ENCODE measurements at regions not wholly inside any gene's neighbourhood (a gene's known extent, or its start where the extent isn't known, plus 50 kb on each side); places are given as distances from the start of the nearest gene placed in this dataset.

DNA sequence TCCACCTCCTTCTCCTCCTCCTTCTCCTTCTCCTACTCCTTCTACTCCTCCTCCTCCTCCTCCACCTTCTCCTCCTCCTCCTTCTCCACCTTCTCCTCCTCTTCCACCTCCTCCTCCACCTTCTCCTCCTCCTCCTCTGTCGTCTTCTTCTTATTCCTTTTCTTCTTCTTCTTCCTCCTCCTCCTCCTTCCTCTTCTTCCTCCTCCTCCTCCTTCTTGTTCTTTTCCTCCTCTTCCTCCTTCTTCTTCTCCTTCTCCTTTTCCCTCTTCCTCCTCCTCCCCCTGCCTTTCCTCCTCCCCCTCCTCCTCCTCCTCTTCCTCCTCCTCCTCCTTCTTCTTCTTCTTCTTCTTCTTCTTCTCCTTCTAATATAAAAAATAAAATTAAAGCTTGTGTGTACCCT is 971.2 kb upstream of the PIK3C3 start:
- no peaks in the 10 kb centered on the region for H3K36me3 ChIP-seq (ENCODE audit: control insufficient read depth, insufficient read depth, low read length)
- no peaks in the 10 kb centered on the region for H3K4me1 Mint-ChIP-seq (ENCODE audit: low read depth, unreplicated experiment)
- TF ChIP-seq, protein P1, sequence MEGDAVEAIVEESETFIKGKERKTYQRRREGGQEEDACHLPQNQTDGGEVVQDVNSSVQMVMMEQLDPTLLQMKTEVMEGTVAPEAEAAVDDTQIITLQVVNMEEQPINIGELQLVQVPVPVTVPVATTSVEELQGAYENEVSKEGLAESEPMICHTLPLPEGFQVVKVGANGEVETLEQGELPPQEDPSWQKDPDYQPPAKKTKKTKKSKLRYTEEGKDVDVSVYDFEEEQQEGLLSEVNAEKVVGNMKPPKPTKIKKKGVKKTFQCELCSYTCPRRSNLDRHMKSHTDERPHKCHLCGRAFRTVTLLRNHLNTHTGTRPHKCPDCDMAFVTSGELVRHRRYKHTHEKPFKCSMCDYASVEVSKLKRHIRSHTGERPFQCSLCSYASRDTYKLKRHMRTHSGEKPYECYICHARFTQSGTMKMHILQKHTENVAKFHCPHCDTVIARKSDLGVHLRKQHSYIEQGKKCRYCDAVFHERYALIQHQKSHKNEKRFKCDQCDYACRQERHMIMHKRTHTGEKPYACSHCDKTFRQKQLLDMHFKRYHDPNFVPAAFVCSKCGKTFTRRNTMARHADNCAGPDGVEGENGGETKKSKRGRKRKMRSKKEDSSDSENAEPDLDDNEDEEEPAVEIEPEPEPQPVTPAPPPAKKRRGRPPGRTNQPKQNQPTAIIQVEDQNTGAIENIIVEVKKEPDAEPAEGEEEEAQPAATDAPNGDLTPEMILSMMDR (IDR thresholded peaks at IDR 0.05; ENCODE audit: insufficient read depth in 1 of 2, low read depth in 1 of 2, low read length in 1 of 2, severe bottlenecking in 1 of 2, unreplicated experiment in 1 of 2): no peak
- ChIA-PET CTCF (no interaction called here), POLR2A (no interaction called here)
- no peak for DNase-seq
- no peak overlapping the region for H3K27ac Mint-ChIP-seq (ENCODE audit: unreplicated experiment)
- H3K9me3 Mint-ChIP-seq (ENCODE audit: unreplicated experiment): no peaks in the 10 kb centered on the region
- BruUV-seq (replicated peaks): no TSS peak
- peaks cover 3% of the 10 kb centered on the region for H3K27me3 Mint-ChIP-seq (ENCODE audit: insufficient read depth, unreplicated experiment)
- intact Hi-C loops (cut with micrococcal nuclease; ENCODE audit: unreplicated experiment): no loop called here
- H3K4me3 ChIP-seq (ENCODE audit: low read depth, low read length): no peak overlapping the region
- no peaks in the 10 kb centered on the region for H3K27me3 ChIP-seq (replicated peaks; ENCODE audit: control insufficient read depth, insufficient read depth, low read length)
- no peaks in the 10 kb centered on the region for H3K36me3 Mint-ChIP-seq (ENCODE audit: insufficient read depth, unreplicated experiment)
- no peaks in the 10 kb centered on the region for H3K9me3 ChIP-seq
- no peaks in the 10 kb centered on the region for H3K4me1 ChIP-seq
- H3K4me3 Mint-ChIP-seq (ENCODE audit: unreplicated experiment): no peak overlapping the region

DNA sequence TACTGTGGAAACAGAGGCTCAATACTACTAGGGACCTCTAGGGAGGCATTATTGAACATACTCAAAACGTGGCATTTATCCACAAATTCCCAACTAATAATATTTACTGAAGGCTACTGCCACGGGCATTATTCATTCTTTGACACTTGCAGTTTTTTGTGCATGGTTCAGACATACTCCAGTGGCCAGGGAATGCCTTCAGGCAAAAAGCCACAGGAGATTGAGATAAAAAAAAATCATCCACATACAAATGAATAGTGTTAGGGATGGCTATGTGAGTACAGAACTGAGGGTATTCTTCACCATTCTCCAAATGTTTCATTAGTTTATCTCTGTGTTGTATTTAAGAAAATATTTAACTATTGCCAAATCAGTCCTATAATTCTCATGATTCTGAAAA is 974.9 kb upstream of the PIK3C3 start:
- Histone ChIP-seq H3K27me3 (replicated peaks; ENCODE audit: control insufficient read depth, insufficient read depth, low read length) (no peaks in the 10 kb centered on the region), H3K9me3 (no peaks in the 10 kb centered on the region), H3K4me1 (no peaks in the 10 kb centered on the region), H3K4me3 (ENCODE audit: low read depth, low read length) (no peak overlapping the region), H3K36me3 (ENCODE audit: control insufficient read depth, insufficient read depth, low read length) (no peaks in the 10 kb centered on the region)
- POLR2A ChIA-PET: no interaction called here
- CTCF ChIA-PET: no interaction called here
- H3K9me3 Mint-ChIP-seq (ENCODE audit: unreplicated experiment): no peaks in the 10 kb centered on the region
- TF ChIP-seq, protein P1 (IDR thresholded peaks at IDR 0.05; ENCODE audit: insufficient read depth in 1 of 2, low read depth in 1 of 2, low read length in 1 of 2, severe bottlenecking in 1 of 2, unreplicated experiment in 1 of 2): no peak
- no peaks in the 10 kb centered on the region for H3K36me3 Mint-ChIP-seq (ENCODE audit: insufficient read depth, unreplicated experiment)
- no peak overlapping the region for H3K4me3 Mint-ChIP-seq (ENCODE audit: unreplicated experiment)
- BruUV-seq (replicated peaks): no TSS peak
- no peaks in the 10 kb centered on the region for H3K4me1 Mint-ChIP-seq (ENCODE audit: low read depth, unreplicated experiment)
- intact Hi-C loops (cut with micrococcal nuclease; ENCODE audit: unreplicated experiment): no loop called here
- DNase-seq: no peak
- H3K27ac Mint-ChIP-seq (ENCODE audit: unreplicated experiment): no peak overlapping the region
- no peaks in the 10 kb centered on the region for H3K27me3 Mint-ChIP-seq (ENCODE audit: insufficient read depth, unreplicated experiment)

DNA sequence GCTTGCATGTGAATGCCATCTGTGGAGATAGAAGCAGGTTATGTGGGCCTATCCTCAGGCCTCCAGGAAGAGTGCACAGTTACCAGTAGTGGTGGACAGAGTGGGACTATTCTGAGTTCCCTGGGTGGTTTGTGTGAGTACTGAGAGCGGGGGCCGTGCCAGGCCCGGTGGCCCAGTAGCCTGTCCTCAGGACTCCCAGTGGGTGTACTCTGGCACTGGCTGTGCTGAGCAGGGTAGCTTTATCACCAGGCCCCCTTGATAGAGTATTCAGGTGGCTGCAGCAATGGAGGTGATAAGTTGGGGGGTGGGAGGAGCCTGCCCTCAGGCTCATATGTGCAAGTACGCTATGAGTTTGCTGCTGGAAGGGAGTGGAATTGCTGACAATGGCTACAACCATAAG is 979.0 kb upstream of the PIK3C3 start:
- no peaks in the 10 kb centered on the region for H3K4me1 ChIP-seq
- Mint-ChIP-seq H3K36me3 (ENCODE audit: insufficient read depth, unreplicated experiment) (no peaks in the 10 kb centered on the region), H3K27ac (ENCODE audit: unreplicated experiment) (no peak overlapping the region), H3K4me1 (ENCODE audit: low read depth, unreplicated experiment) (no peaks in the 10 kb centered on the region), H3K9me3 (ENCODE audit: unreplicated experiment) (no peaks in the 10 kb centered on the region), H3K27me3 (ENCODE audit: insufficient read depth, unreplicated experiment) (no peaks in the 10 kb centered on the region), H3K4me3 (ENCODE audit: unreplicated experiment) (no peak overlapping the region)
- H3K4me3 ChIP-seq (ENCODE audit: low read depth, low read length): no peak overlapping the region
- no peaks in the 10 kb centered on the region for H3K9me3 ChIP-seq
- no peaks in the 10 kb centered on the region for H3K27me3 ChIP-seq (replicated peaks; ENCODE audit: control insufficient read depth, insufficient read depth, low read length)
- BruUV-seq (replicated peaks): no TSS peak
- CTCF ChIA-PET: no interaction called here
- H3K36me3 ChIP-seq (ENCODE audit: control insufficient read depth, insufficient read depth, low read length): no peaks in the 10 kb centered on the region
- TF ChIP-seq, protein P1 (IDR thresholded peaks at IDR 0.05; ENCODE audit: insufficient read depth in 1 of 2, low read depth in 1 of 2, low read length in 1 of 2, severe bottlenecking in 1 of 2, unreplicated experiment in 1 of 2): no peak
- POLR2A ChIA-PET: no interaction called here
- no peak for DNase-seq
- intact Hi-C loops (cut with micrococcal nuclease; ENCODE audit: unreplicated experiment): no loop called here

Measured in Caco-2 (cell line).